Glomerular visceral epithelial cell (primary cell): ENCODE measurements at regions not wholly inside any gene's neighbourhood (a gene's known extent, or its start where the extent isn't known, plus 50 kb on each side); places are given as distances from the start of the nearest gene placed in this dataset.

ENCODE experiments used
- DNase-seq: peaks from one replicate; pipeline ENCODE4 v3.0.0-alpha.2; 2016; ENCODE audit errors: extremely low spot score

DNA sequence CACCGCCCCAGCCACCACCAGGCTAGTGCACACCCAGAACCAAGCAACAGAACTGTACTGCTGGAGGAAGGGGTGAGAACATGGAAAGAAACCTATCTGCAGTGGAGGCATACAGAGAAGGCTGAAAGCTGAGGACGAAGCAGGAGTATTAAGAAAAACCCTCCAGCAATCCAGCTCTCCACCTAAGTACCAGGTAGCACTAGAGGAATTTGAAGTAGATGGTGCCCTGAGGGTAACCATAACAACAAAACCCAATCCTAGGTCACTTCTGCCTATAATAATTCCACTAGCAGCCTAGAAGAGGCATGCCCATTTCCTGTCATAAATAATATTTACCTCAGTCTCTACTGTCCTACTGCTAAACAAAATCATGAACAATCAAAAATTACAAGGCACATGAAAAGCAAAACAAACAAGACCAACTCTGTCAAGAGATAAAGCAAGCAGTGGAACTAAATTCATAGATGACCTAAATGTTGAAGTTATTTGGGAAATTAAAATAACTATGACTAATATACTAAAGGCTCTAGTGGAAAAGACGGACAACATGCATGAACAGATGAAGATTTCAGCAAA, 51.1 kb downstream of the HYCC1 start:
- DNase-seq: no peak

DNA sequence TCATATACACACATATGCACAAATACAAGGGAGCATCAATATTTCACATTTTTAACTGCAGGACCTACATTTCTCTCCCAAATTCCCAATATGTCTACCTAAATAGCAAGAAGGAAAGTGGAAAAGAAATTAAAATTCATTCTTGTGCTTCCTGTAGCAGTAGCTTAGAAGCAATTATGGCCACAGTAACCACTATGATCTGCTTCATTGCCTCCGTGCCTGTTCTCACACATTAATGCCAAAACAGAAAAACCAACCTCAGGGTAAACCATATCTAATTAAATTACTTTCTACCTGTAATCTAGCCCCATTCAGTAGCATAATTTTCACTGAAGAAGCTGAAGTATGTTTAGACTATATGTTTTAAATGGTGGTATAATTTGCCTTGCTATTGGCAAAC, 55.2 kb downstream of the HYCC1 start:
- DNase-seq: peak; percentile 25

DNA sequence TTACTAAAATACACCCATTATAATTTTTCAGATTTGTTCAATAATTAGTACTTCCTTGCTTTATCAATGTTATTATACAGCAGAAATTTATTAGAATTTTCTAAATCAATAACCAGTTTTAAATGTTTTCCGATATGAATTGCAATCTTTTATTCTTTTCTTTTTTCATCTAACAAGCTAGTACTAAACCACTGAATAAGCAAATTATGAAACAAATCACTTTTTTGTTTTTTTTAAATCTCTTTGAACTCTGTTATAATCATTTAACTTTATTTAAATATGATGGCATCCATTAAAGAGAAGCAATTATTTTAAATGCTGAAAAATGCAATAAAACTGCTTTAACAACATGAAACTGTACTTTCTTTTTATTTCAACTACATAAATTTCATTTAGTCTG, 59.7 kb downstream of the HYCC1 start:
- DNase-seq: no peak

DNA sequence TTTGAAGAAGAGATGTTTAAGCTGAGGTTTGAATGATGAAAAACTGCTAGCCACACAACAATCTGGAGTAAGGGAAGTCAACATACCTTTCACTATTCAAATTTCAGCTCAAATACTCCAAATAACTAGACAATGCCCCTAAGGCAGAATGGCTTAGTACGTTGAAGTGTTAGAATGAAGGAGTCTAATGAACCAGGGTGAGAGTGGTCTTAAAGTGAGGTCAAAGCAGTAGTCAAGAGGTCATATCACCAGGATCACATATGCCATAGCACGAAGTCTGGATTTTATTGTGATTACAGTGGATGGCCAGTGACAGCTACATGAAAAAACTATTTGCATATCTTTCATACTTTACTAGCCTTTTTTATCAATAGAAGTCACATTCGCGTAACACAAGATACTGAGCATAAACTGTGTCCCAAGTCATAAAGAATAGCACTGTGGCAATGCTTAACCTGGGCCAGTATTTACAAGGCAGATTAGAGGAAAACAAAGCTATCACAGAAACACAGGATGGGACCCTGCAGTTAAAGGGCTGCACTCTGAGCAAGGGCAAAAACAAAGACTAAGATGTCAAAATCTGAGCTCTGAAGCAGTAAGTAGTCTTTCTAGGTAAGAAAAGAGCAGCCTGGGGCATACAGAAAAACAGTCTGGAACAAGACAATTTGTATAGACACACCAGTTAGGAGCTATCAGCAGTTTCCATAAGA, 61.5 kb downstream of the HYCC1 start:
- no peak for DNase-seq

DNA sequence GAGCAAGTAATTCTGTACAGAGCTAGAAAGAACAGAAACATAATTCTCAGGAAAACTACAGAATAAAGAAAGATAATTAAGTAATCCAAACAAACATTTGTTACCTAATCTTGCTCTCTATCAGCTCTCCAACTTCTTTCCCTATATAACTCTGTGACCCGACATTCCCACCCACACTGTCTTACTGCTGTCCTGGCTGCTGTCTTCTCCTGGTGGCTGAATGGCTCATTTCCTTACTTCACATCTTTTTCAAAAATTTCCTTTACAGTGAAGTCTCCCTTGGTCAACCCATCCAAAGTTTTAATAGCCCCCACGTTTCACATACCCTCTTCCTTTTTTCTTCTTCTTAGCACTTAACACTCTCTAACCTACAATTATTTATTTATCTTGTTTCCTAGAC, 64.0 kb downstream of the HYCC1 start:
- no peak for DNase-seq

DNA sequence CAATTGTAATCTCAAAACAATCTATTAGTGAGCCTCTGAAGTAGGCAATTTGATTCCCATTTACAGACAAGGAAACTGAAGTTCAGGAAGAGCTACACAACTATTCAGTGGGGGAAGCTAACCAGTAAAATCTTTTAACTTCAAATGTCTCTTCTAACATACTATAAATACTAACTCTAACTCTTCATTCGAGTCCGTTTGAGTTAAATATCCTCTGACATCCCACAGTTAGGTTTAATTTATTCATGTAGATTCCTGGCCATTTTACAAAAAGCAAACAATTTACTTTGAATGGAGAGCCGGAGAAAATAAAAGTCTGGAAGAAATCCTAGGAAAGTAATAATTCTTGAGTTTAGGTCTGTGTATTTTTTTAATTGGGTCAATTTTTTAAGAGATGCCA, 64.7 kb downstream of the HYCC1 start:
- DNase-seq: no peak

DNA sequence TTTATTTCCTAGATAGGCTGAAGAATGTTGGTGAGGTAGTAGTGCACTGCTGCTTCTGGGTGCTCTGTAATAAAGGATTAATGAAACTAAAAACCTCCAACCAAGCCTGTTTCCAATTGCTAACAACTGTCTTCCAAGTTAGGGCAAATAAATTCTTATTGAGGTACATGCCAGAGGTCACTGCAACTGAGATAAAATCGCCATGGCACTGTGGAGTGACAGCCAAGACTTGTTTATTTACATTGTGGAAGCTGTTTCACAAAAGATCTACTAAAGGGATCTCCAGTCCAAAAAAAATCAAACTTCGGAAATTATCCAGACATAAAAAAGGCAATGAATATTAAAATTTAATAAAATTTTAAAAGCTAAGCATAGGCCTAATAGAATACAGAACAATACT, 65.2 kb downstream of the HYCC1 start:
- no peak for DNase-seq

DNA sequence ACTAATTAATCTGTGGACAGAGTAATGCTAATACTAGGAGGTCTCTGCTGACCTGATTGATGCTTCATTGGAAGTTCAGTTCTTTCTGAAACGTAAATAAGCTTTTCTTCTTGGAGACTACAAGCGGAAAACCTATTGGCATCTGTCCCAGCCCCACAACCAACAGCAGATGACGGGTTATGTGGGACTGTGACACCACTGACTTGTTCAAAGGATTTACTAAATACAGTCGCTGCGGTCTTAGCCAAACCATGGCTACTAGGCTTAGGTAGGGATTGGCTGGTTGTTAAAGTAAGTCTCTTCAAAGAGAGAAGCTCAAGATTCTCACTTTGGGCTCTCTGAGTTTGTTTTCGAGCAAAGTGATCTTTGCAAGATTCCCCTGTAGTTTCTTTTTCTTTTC, 68.3 kb downstream of the HYCC1 start:
- no peak for DNase-seq

DNA sequence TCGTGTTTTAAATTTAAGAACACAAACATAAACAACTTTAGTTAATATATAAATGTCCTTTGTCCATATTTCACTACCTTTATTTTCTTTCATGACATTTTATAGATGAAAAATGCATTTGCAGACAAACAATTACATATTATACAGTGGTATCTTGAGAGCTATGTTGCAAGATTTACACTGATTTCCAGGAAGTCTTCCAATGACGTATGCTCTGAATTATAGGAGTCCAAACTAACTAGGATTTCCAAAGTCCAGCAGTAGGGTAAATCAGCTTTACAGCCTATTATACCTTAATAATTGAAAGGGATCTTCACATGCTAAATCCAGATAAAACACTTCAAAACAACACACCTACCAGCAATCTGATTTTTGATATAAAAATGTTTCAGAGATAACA, 69.4 kb downstream of the HYCC1 start:
- no peak for DNase-seq

DNA sequence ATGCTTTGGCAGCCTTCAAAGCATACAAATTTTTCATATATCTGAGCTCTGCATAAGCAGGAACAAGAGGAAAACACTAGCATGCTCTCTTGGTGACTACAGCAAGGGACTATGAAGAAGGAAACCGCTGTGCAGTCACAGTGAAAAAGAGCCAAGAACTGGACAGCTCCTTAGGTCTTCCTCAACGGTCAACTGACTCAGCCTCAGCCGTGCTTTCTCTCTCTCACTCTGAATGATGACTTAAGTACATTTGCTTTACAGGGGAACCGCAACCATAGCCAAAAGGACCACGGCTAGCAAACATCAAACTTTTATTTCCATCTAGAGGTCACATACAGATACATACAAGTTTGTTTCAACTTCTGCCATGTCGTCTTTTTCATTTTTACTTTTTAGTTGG, 69.9 kb downstream of the HYCC1 start:
- no peak for DNase-seq

DNA sequence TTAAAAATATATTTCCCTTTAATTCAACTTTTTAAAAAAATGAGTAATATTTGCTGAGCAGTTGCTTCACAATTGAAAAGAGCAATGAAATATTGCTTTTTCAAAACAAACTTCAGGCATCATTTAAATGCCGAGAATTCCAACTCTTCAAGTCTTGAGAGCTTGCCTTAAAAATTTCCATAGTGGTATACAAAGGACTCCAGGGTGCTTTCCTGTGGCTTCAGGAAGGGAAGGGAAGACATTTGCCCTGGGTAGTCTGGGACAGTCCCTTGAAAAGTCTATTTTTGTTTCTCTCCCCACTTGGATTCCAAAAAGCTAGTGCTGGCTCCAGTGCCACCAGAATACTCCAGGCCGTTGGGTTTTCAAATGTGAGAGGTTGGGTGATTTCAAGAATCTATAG, 71.7 kb downstream of the HYCC1 start:
- no peak for DNase-seq

DNA sequence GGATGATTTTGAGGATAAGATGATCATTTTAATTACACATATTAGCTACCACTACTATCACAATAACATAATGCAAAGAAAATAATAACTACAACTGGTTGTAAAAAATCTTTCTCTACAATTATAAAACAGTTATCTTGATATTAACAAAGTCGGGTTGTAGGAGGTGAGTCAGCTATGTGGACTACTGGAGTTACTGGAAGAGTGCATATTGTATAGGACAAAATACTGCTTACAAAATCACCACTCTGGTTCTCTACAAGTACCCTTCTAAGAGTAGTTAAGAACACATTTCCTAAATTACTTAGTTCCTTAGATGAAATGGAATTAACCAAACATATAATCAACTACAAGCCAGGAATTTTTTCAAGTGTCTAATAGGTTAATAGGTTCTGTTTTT, 74.1 kb downstream of the HYCC1 start:
- DNase-seq: no peak

DNA sequence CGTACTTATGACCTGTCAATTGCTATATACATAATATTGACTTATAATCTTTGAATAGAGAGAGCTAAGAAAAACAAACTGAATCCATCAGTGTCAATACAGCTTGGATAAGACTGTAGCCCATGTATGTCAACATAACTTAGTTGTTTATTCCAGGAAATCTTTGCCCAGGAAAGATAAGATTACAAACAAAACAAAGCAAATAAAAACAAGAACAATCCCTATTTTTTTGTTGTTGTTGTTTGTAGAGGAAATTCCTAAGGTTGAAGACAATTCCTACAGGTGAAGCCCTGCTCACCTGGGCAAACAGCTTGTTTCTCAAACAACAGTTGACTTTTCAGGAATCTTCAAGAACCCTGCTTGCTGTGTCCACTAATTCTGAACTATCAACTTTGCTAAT, 76.0 kb downstream of the HYCC1 start:
- no peak for DNase-seq

DNA sequence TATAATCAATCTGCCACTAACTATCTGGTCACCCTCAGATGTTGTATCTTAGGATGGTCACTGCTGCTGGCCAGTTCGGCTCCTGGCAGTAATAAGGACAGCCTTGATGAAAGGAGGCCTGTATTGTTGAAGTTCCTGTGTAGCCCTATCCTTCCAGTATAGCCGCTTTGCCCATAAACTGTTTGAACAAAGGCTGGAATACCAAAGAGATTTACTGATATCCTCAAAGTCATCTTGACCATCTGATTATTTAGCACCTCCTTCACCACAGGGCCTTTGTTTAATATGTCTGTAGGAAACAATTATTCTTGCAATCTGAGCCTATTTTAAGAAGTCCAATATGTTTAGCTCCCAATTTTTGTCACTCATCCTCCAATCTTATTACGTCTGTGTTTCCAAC, 77.7 kb downstream of the HYCC1 start:
- no peak for DNase-seq

DNA sequence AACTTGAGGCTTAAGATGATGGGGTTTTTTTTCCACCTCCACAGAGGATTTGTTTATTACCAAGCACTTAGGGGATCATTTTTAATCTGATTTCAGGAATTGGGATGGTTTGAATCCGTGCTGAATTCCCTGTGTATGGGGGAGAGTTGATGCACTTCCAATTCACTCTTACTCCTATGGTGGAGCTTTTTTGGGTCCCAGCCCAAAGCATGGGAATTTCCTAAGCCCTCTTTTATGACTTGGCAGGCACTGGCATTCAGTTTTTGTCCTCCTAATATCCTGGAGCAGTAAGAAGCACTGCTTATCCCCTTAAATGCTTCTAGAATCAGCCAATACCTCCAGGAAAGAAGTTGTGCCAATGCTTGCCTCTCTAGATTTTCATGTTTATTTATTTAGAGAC, 78.7 kb downstream of the HYCC1 start:
- no peak for DNase-seq

DNA sequence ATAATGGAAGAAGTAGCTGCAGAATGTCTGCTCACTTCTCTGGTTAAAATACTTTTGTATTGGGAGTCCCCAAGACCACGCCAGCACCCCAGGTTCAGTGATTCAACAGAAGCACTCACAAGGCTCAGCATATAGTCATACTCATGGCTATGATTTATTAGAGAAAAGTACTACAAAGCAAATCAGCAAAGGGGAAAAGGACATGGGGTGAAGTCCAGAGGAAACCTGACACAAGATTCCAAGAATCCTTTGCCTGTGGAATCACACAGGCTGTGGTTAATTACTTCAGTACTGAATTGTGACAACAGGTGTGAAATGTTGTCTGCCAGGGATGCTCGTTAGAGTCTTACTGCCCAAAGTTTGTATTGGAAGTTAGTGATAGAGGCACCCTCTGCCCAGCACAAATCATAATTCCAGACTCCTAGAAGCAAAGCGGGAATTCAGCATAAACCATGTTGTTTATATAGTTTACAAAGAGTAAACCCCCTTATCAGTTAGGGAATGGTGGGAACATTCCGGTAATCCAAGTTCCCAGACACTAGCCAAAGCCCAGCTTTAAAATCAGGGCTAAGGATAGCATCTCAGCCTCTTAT, 79.4 kb downstream of the HYCC1 start:
- peak; percentile 32 for DNase-seq

DNA sequence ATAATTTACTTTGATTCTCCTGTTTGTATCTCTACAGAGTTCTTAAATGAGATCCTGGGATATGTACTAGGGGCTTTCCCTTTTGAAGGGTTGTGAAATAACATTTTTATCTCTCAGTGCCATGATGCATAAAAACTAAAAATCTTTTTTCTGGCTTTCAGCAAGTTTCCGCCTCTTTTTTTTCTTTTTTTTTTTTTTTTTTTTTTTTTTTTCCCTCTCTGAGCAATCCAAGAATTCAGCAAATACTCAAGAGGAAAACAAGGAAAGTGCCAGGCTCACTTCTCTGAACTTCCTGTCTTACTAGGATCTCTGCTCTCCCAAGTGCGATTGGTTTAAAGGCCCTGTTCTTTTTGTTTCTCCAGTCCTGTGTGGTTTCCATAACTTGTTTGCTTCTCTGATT, 79.9 kb downstream of the HYCC1 start:
- no peak for DNase-seq

DNA sequence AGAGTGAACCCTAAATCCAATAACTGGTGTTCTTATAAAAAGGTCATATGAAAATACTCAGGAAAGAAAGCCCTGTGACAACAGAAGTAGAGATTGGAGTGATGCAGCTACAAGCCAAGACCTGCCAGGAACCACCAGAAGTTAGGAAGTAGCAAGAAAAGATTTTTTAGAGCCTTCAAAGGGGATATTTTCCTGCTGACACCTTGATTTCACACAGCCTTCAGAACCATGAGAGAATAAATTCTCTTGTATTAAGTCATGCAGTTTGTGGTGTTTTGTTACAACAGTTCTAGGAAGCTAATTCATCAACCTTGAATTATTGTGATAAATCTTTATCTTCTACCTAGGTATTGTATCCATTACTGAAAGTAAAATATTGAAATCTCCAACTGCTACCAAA, 81.0 kb downstream of the HYCC1 start:
- DNase-seq: no peak

DNA sequence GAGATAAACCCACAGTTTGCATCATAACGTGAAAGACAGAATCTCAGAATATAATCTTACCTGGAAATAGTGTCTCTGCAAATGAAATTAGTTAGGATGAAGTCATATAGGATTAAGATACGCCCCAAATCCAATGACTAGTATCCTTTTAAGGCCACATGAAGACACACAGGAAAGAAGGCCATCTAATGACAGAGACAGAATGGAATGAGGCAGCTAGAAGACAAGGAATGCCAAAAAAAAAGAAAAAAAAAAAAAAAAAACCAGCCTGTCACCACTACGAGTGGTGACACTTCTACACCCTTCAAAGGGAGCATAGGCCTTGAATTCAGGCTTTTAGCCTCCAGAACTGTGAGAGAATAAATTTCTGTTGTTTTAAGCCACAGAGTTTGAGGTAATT, 82.9 kb downstream of the HYCC1 start:
- no peak for DNase-seq

DNA sequence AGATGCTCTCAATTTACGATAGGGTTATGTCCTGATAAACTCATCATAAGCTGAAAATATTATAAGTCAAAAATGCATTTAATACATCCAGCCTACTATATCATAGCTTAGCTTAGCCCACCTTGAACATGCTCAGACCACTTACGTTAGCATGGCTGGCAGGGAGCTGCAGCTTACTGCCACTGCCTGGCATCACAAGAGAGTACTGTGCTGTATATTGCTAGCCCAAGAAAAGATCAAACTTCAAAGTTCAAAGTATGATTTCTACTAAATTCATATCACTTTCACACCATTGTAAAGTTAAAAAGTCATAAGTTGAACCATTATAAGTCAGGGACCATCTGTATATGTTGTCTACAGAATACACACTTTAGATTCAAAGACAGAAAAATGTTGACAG, 91.6 kb downstream of the HYCC1 start:
- no peak for DNase-seq

DNA sequence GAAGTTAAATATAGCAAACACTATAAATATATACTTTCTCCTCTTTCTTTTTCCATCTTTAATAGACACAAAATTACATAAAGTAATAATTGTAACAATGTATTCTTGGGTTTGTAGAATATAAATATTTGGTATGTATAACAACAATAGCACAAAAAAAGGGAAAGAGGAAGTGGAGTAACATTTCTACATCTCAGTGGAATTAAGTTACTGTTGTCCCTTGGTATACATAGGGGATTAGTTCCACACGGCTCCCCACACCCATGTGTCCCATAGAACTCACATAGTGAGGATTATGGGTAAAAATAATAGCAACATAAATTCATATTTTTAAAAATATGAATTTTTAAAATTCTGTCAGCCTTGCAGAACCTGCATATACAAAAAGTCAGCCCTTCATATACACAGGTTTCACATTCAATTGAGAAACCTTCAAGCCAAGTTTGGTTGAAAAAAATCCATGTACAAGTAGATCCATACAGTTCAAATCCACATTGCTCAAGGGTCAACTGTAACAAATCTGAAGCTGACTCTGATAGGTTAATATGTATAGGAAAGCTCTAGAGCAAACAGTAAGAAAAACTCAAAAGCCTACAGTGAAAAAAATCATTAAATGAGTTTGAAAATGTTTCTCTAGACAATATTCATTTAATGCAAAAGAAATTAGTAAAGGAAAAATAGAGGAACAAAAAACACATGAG, 92.4 kb downstream of the HYCC1 start:
- DNase-seq: no peak

DNA sequence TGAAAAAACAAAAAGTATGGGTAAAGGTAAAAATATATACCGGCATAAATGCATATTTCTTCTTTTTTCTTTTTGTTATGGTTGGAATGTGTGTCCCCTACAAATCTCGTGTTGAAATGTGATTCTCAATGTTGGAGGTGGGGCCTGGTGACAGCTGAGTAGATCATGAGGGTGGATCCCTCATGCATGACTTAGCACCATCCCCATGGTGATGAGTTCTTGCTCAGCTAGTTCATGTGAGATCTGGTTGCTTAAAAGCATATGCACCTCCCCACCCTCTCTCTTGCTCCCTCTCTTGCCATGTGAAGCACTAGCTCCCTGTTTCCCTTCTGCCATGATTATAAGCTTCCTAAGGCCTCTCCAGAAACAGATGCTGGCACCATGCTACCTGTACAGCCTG, 93.3 kb downstream of the HYCC1 start:
- peak; percentile 16 for DNase-seq

DNA sequence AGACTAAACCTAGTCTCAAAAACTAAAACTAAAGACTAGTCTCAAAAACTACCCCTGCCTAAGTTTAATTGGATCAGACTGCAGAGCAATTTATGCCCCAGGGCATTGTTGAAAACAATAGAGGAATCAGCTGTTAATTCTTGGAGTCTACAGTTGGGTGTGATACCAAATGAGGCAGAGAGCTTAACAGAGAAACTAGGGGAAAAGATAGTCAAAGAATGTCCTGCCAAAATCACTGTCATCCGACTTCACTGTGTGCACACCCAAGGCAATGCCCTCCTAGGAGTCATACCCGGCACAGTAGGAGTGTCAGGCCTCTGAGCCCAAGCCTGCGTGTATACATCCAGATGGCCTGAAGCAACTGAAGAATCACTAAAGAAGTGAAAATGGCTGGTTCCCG, 90.5 kb upstream of the TOMM7 start:
- DNase-seq: no peak
